K562 (cell line): ENCODE measurements at regions not wholly inside any gene's neighbourhood (a gene's known extent, or its start where the extent isn't known, plus 50 kb on each side); places are given as distances from the start of the nearest gene placed in this dataset.
"Not testable (repeated sequence)": the region's sequence is repeated elsewhere in the genome, so short reads cannot be mapped to it uniquely, and the experiment has no call there.

Source experiments
- ATAC-seq: fragments of 200-7000 bp; cut with Tn5 transposase; 3 replicates; pipeline ENCODE4 v1.9.1; 2020; ENCODE audit warnings: moderate library complexity
- BruUV-seq: library from RNA; stranded (reverse); fragments of 400-500 nt; replicated peaks from 2 replicates; lab custom pipeline; 2021; lab: Mats Ljungman, UMichigan
- CTCF ChIA-PET: fragments of 300-600 bp; formaldehyde crosslinking; extraction: SDS; loops from one replicate; lab custom pipeline; 2021; ENCODE audit warnings: low intra/inter-chr PET ratio; lab: Yijun Ruan, JAX
- POLR2A ChIA-PET: fragments of 300-600, 350-650 bp; sonication (Branson Sonifier 250); formaldehyde crosslinking; extraction: SDS; loops from one replicate; lab custom pipeline; 2021; ENCODE audit warnings: antibody characterized with exemption, inconsistent platforms; lab: Yijun Ruan, JAX
- DNase-seq, 4 experiments: peaks; one replicate each; pipeline versions ENCODE4 v3.0.0 to v3.0.0-alpha.2; 2011 to 2018; ENCODE audit warnings: low spot score in 3 of 4, mixed read lengths in 3 of 4; ENCODE audit errors: extremely low read depth in 1 of 4
- FAIRE-seq: peaks from 2 replicates; lab custom pipeline; 2011; peaks lifted over from hg19 to GRCh38; lab: Jason Lieb, UNC
- H2AFZ ChIP-seq: 2 replicates; pipeline ENCODE4 v1.6.0; 2011; ENCODE audit warnings: low read depth, low read length, control low read depth, inconsistent platforms
- H3K27ac ChIP-seq: fragments of 200-600 bp; 3 replicates; pipeline ENCODE4 v1.8.0; 2011; ENCODE audit warnings: low read depth, mild to moderate bottlenecking, control low read depth, inconsistent platforms, low read length, moderate library complexity, mixed read lengths; ENCODE audit errors: extremely low read depth
- H3K27me3 ChIP-seq, 2 experiments: fragments of 300-600 bp in 1 of 2; 2 replicates in 1 of 2; 3 replicates in 1 of 2; pipeline versions ENCODE4 v1.6.0 to v1.8.0; 2011; ENCODE audit warnings: inconsistent platforms in 2 of 2, low read length in 2 of 2, mild to moderate bottlenecking in 1 of 2, mixed read lengths in 1 of 2, moderate library complexity in 1 of 2; ENCODE audit not compliant: control insufficient read depth in 2 of 2, insufficient read depth in 2 of 2
- H3K36me3 ChIP-seq: fragments of 300-600 bp; 3 replicates; pipeline ENCODE4 v1.8.0; 2011; ENCODE audit warnings: mild to moderate bottlenecking, low read length, inconsistent platforms; ENCODE audit not compliant: control insufficient read depth, insufficient read depth
- H3K4me1 ChIP-seq, 2 experiments: fragments of 200-600 bp in 1 of 2; replicated peaks in 1 of 2; 2 replicates in 1 of 2; 3 replicates in 1 of 2; pipeline versions ENCODE4 v1.5.1 to v1.8.0; 2011; ENCODE audit warnings: inconsistent platforms in 2 of 2, low read length in 2 of 2, mild to moderate bottlenecking in 1 of 2, mixed read lengths in 1 of 2, moderate library complexity in 1 of 2; ENCODE audit not compliant: control insufficient read depth in 2 of 2, insufficient read depth in 2 of 2
- H3K4me2 ChIP-seq: 2 replicates; pipeline ENCODE4 v1.6.1; 2011; ENCODE audit warnings: low read length, control low read depth, inconsistent platforms, mixed read lengths; ENCODE audit not compliant: insufficient read depth
- H3K4me3 ChIP-seq: fragments of 200-600 bp; sonication (generic), shearing (Covaris generic); 2 replicates; pipeline ENCODE4 v1.5.1; 2016; ENCODE audit warnings: control low read depth, inconsistent platforms
- H3K79me2 ChIP-seq: fragments of 200-600 bp; 3 replicates; pipeline ENCODE4 v1.8.0; 2011; ENCODE audit warnings: low read length, inconsistent platforms; ENCODE audit not compliant: control insufficient read depth, insufficient read depth
- H3K9ac ChIP-seq, 2 experiments: 2 replicates each; pipeline versions ENCODE4 v1.6.0 to v1.6.1; 2011; ENCODE audit warnings: low read depth in 2 of 2, low read length in 2 of 2, control low read depth in 1 of 2, inconsistent platforms in 1 of 2, mild to moderate bottlenecking in 1 of 2, mixed read lengths in 1 of 2; ENCODE audit not compliant: insufficient read depth in 1 of 2
- H3K9me1 ChIP-seq: one replicate; pipeline ENCODE4 v1.6.0; 2011; ENCODE audit warnings: inconsistent platforms, mild to moderate bottlenecking, low read length, moderate library complexity; ENCODE audit not compliant: control insufficient read depth, insufficient read depth
- H3K9me3 ChIP-seq: replicated peaks from 2 replicates; pipeline ENCODE4 v1.5.1; 2011; ENCODE audit warnings: low read depth, low read length, inconsistent platforms; ENCODE audit not compliant: control insufficient read depth, insufficient read depth
- H4K20me1 ChIP-seq: replicated peaks from 2 replicates; pipeline ENCODE4 v1.6.1; 2011; ENCODE audit warnings: low read length, inconsistent platforms, mixed read lengths; ENCODE audit not compliant: control insufficient read depth, insufficient read depth
- MGA ChIP-seq: fragments of 450-650 bp; IDR thresholded peaks from 2 replicates; pipeline ENCODE4 v1.6.1; 2016; ENCODE audit warnings: mild to moderate bottlenecking, moderate library complexity
- MYC ChIP-seq, 2 experiments: fragments of 250-450 bp in 1 of 2; sonication (Bioruptor Pico) in 1 of 2; IDR thresholded peaks; 2 replicates each; pipeline versions ENCODE4 v1.5.1 to v1.6.1; 2012 to 2021; ENCODE audit warnings: low read depth in 2 of 2, borderline replicate concordance in 1 of 2, improper control_type of control experiment in 1 of 2, low read length in 1 of 2, mild to moderate bottlenecking in 1 of 2, moderate library complexity in 1 of 2
- WGBS: fragments of 100-300 bp; shearing (Covaris generic); methylation state at CpG from one replicate; pipeline ENCODE4 v1.1.6; 2016; ENCODE audit warnings: low coverage, mixed read lengths; ENCODE audit not compliant: insufficient coverage; ENCODE audit errors: missing lambda C conversion rate; 5-methylcytosine and 5-hydroxymethylcytosine counted together
- in situ Hi-C: fragments of 300-500 bp; cut with MboI; formaldehyde crosslinking; loops from 4 replicates; pipeline ENCODE4 v1.15.0; 2018; ENCODE audit warnings: inconsistent platforms, mixed read lengths
- intact Hi-C: fragments of 100-400 bp; cut with micrococcal nuclease; formaldehyde crosslinking; loops from 2 replicates; pipeline ENCODE4 v1.14.2; 2022

GRCh38 chr1:804378-805115 lies 118.1 kb upstream of the OR4F16 start (continued):
- TF ChIP-seq MGA (peak; percentile 39), MYC (IDR thresholded peaks at IDR 0.05; ENCODE audit: low read depth, low read length) (0 out of 2 replicates have a peak, but pooled peaks have one; percentile 20)
- not testable (repeated sequence) for TF ChIP-seq MYC (CRISPR knock-in tag; IDR thresholded peaks at IDR 0.05; ENCODE audit: borderline replicate concordance, low read depth)

GRCh38 chr1:805310-805709 lies 118.4 kb upstream of the SAMD11 start:
- 76% methylated on average over 3 of the region's 5 CpGs for WGBS
- H3K4me3 ChIP-seq, FAIRE-seq, H4K20me1 ChIP-seq, DNase-seq, H3K27ac ChIP-seq, BruUV-seq, POLR2A ChIA-PET, H3K4me1 ChIP-seq, H3K9me3 ChIP-seq, H3K9ac ChIP-seq, H3K36me3 ChIP-seq, H3K4me2 ChIP-seq, in situ Hi-C loops, H2AFZ ChIP-seq, intact Hi-C loops, H3K27me3 ChIP-seq, H3K79me2 ChIP-seq, H3K9me1 ChIP-seq, CTCF ChIA-PET: not testable (repeated sequence)
- ATAC-seq = peak; percentile 13; the same call in 1 of the 3 replicates
